ENCODE measurements at regions not wholly inside any gene's neighbourhood (a gene's known extent, or its start where the extent isn't known, plus 50 kb on each side); places are given as distances from the start of the nearest gene placed in this dataset.

- TF ChIP-seq CTCF (IDR thresholded peaks at IDR 0.05; ENCODE audit: low read depth, low read length) (no peak), EZH2phosphoT487 (IDR thresholded peaks at IDR 0.05; ENCODE audit: low read depth) (no peak)
These were observed 561.6 kb downstream of the MIAT start for GRCh38 chr22:27219036-27219435.
